ENCODE measurements at regions not wholly inside any gene's neighbourhood (a gene's known extent, or its start where the extent isn't known, plus 50 kb on each side); places are given as distances from the start of the nearest gene placed in this dataset.

DNA sequence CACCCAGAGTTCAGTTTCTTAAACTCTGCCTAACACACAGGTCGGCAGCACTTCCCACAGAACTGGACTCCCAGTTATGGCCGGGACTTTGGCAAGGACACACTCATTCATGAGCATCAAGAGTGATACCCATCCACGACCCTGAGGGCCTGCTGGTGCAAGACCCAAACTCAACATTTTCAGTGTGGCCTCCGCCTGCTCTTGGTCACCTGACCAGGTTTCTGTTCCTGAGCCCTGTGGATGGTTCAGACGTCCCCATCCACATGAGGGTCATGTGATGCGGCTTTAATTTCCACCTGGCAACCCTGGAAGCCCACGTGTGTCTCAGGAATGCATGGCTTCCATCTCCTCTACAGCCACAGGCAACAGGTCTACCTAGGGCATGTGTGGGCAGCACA, 245.3 kb downstream of the DLL1 start:
- Histone ChIP-seq H3K4me3 (ENCODE audit: low read depth in 1 of 2, low read length in 1 of 2) (no peak overlapping the region), H3K36me3 (no peaks in the 10 kb centered on the region), H3K9me3 (no peaks in the 10 kb centered on the region), H3K27me3 (peaks cover 11% of the 10 kb centered on the region), H3K27ac (no peak overlapping the region), H3K4me1 (ENCODE audit: control insufficient read depth in 1 of 2, insufficient read depth in 1 of 2, low read depth in 1 of 2, low read length in 1 of 2) (peaks cover 23 to 32% of the 10 kb centered on the region in 2 experiments)
- TF ChIP-seq, protein P1, sequence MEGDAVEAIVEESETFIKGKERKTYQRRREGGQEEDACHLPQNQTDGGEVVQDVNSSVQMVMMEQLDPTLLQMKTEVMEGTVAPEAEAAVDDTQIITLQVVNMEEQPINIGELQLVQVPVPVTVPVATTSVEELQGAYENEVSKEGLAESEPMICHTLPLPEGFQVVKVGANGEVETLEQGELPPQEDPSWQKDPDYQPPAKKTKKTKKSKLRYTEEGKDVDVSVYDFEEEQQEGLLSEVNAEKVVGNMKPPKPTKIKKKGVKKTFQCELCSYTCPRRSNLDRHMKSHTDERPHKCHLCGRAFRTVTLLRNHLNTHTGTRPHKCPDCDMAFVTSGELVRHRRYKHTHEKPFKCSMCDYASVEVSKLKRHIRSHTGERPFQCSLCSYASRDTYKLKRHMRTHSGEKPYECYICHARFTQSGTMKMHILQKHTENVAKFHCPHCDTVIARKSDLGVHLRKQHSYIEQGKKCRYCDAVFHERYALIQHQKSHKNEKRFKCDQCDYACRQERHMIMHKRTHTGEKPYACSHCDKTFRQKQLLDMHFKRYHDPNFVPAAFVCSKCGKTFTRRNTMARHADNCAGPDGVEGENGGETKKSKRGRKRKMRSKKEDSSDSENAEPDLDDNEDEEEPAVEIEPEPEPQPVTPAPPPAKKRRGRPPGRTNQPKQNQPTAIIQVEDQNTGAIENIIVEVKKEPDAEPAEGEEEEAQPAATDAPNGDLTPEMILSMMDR (IDR thresholded peaks at IDR 0.05): no peak

DNA sequence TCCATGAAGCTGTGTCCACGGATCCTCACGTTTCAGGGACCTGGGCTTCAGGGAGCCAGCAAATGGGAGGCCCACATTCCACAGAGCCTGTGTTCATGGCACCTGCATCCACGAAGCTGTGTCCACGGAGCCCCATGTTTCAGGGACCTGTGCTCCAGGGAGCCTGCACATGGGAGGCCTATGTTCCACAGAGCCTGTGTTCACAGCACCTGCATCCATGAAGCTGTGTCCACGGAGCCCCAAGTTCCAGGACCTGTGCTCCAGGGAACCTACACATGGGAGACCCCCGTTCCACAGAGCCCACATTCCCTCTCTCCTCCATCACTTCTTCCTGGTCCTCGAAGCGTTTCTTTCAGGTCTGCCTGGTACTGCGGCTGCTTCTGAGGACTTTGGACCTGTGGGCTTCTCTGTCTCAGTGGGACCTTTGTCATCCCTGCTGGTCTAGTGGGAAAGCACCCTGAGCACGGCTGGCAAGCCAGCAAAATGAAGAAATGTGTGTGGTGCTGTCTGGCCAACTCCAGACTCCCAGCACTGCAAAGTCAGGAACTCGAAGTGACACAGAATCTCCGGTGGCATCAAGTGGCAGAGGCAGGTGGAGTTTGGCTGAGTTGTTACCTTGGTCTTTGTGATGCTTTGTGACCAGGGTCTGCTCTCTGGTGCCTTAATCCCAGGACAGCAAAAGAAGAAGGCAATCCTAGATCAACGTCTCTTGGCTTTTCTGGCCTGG, 245.9 kb downstream of the DLL1 start:
- Histone ChIP-seq H3K27ac (no peak overlapping the region), H3K36me3 (no peaks in the 10 kb centered on the region), H3K9me3 (no peaks in the 10 kb centered on the region), H3K4me3 (ENCODE audit: low read depth in 1 of 2, low read length in 1 of 2) (no peak overlapping the region), H3K27me3 (peaks cover 11% of the 10 kb centered on the region), H3K4me1 (ENCODE audit: control insufficient read depth in 1 of 2, insufficient read depth in 1 of 2, low read depth in 1 of 2, low read length in 1 of 2) (peaks cover 18 to 26% of the 10 kb centered on the region in 2 experiments)
- TF ChIP-seq, protein P1 (IDR thresholded peaks at IDR 0.05): no peak

DNA sequence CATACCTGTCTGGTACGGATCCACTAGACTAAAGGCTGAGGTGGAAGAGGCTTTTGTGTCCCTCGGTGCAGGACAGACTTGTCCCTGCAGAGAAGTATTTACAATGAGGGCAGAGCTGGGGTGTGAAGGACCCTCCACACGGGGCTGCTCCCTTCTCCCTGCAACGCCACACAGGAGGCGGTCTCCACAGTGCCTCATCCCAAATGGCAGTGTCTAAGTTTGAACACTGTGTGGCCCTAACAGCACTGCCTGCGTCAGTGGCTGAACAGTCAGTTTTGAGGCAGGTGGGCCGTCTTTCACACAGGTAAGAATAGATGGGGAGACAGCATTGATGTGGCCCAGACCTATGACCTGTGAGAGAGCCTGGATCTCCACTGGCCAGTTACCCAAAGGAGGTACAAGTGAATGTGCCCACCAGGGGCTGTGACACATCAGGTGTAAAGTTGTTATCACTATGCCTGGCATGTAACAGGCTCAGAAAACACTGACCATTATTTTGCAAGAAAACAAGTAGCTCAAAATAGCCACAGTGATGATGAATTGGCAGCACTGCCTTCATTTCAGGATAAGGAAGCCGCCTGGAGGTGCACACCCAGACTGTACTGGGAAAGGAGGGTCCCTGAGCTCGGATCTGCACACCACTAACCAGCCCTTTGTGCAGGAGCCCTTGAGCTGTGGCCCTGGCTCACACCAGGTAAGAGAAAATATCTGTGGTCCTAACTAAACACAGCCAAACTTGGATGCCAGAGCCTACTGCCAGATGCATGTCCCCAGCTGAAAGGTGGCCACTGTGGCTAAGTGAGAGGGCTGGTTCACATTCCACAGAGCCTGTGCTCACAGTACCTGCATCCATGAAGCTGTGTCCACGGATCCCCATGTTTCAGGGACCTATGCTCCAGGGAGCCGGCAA, 246.7 kb downstream of the DLL1 start:
- peaks cover 9 to 17% of the 10 kb centered on the region in 2 experiments for H3K4me1 ChIP-seq (ENCODE audit: control insufficient read depth in 1 of 2, insufficient read depth in 1 of 2, low read depth in 1 of 2, low read length in 1 of 2)
- H3K4me3 ChIP-seq (ENCODE audit: low read depth in 1 of 2, low read length in 1 of 2): no peak overlapping the region
- no peaks in the 10 kb centered on the region for H3K9me3 ChIP-seq
- TF ChIP-seq, protein P1 (IDR thresholded peaks at IDR 0.05): no peak
- peaks cover 11% of the 10 kb centered on the region for H3K27me3 ChIP-seq
- no peaks in the 10 kb centered on the region for H3K36me3 ChIP-seq
- H3K27ac ChIP-seq: no peak overlapping the region

DNA sequence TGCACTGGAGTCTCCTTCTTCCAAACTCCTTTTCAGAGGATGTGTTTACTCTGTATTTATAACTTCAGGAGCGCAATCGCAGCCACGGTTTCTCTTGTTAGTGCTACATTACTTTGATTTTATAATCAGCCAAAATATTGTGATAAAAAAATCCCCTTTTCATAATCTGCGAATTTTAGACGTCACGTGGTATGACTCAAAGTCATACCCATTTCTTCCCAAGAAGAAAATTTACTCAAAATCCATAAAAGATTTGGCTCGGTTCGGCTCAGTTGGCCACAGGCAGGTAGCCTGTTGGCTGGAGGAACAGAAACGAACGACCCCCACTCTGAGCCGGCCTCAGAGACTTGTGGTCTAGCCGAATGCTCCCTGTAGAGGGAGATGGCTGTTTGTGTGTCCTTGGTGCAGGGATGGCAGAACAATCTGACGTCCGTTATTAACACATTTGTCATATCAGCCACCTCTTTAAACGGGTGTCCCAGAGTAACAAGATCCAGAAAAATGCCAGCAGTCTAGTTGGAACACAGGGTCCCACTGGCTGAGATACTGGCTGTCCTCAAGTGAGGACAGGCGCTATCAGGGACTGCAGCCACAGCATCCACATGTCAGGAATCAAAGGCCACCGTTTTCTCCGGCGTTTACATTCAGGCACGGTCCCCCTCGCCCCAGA, 247.6 kb downstream of the DLL1 start:
- Histone ChIP-seq H3K27ac (peak overlapping the region; percentile 60), H3K4me3 (ENCODE audit: low read depth in 1 of 2, low read length in 1 of 2) (no peak overlapping the region), H3K4me1 (ENCODE audit: control insufficient read depth in 1 of 2, insufficient read depth in 1 of 2, low read depth in 1 of 2, low read length in 1 of 2) (peaks cover 3 to 9% of the 10 kb centered on the region in 2 experiments), H3K27me3 (peaks cover 11% of the 10 kb centered on the region), H3K36me3 (no peaks in the 10 kb centered on the region), H3K9me3 (no peaks in the 10 kb centered on the region)
- TF ChIP-seq, protein P1 (IDR thresholded peaks at IDR 0.05): no peak

DNA sequence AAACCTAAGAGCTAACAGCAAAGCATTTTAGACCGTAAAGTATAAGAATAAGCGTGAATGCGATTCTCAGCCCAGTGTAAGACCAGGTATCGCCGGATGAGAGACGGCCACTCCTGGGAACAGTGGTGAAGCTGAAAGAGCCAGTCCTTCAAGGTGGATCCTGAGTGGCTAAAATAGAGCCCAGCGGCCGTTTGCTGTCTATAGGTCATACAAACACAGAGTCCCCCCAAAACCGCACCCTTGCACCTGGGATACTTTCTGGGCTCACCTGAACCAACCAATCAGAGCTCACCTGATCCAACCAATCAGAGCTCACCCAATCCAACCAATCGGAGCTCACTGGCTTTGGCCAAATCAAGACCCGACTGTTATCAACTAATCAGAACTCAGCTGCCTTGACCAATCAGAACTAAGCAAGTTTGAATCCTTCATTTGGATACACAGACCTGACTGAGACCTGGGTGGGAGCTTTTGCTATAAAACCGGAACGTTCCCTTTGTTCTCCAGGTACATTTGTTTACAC, 248.2 kb downstream of the DLL1 start:
- no peaks in the 10 kb centered on the region for H3K9me3 ChIP-seq
- TF ChIP-seq, protein P1 (IDR thresholded peaks at IDR 0.05): no peak

More for the DNA sequence above, 248.2 kb downstream of the DLL1 start:
- no peak overlapping the region for H3K4me3 ChIP-seq (ENCODE audit: low read depth in 1 of 2, low read length in 1 of 2)
- H3K4me1 ChIP-seq (ENCODE audit: control insufficient read depth in 1 of 2, insufficient read depth in 1 of 2, low read depth in 1 of 2, low read length in 1 of 2): peaks cover 3 to 7% of the 10 kb centered on the region in 2 experiments
- H3K27me3 ChIP-seq: peaks cover 11% of the 10 kb centered on the region
- H3K36me3 ChIP-seq: no peaks in the 10 kb centered on the region
- H3K27ac ChIP-seq: no peak overlapping the region
